Activated T-cell treated with anti-CD3 and anti-CD28 coated beads for 48 hours (primary cell): ENCODE measurements at regions not wholly inside any gene's neighbourhood (a gene's known extent, or its start where the extent isn't known, plus 50 kb on each side); places are given as distances from the start of the nearest gene placed in this dataset.

Experiments
- DNase-seq: peaks from one replicate; pipeline ENCODE4 v3.0.0-alpha.2; 2020; ENCODE audit warnings: low read depth

GRCh38 chr7:22676385-22676784 lies 50.6 kb upstream of the IL6 start:
- DNase-seq: no peak

- DNase-seq: no peak
These were observed 51.1 kb upstream of the IL6 start for GRCh38 chr7:22675917-22676343.

GRCh38 chr7:22675421-22675820 lies 51.6 kb upstream of the IL6 start:
- no peak for DNase-seq

- no peak for DNase-seq
These were observed 53.9 kb upstream of the IL6 start for GRCh38 chr7:22672846-22673680.

GRCh38 chr7:22671177-22671879 lies 55.7 kb upstream of the IL6 start:
- no peak for DNase-seq

- DNase-seq: no peak
These were observed 56.6 kb upstream of the IL6 start for GRCh38 chr7:22670422-22670815.

- DNase-seq: no peak
These were observed 57.1 kb upstream of the IL6 start for GRCh38 chr7:22669692-22670421.

- DNase-seq: no peak
These were observed 58.0 kb upstream of the IL6 start for GRCh38 chr7:22668971-22669401.

GRCh38 chr7:22667562-22668239 lies 59.3 kb upstream of the IL6 start:
- no peak for DNase-seq

- DNase-seq: no peak
These were observed 59.8 kb upstream of the IL6 start for GRCh38 chr7:22667187-22667561.

- DNase-seq: no peak
These were observed 60.3 kb upstream of the IL6 start for GRCh38 chr7:22666732-22667131.

- peak; percentile 22 for DNase-seq
These were observed 61.1 kb upstream of the IL6 start for GRCh38 chr7:22665923-22666322.

GRCh38 chr7:22664988-22665798 lies 61.8 kb upstream of the IL6 start:
- DNase-seq: no peak

- DNase-seq: no peak
These were observed 63.3 kb upstream of the IL6 start for GRCh38 chr7:22663721-22664120.

GRCh38 chr7:22663357-22663718 lies 63.7 kb upstream of the IL6 start:
- no peak for DNase-seq

GRCh38 chr7:22662556-22663356 lies 64.2 kb upstream of the IL6 start:
- no peak for DNase-seq

GRCh38 chr7:22662036-22662435 lies 65.0 kb upstream of the IL6 start:
- DNase-seq: no peak

- DNase-seq: no peak
These were observed 66.3 kb upstream of the IL6 start for GRCh38 chr7:22660732-22661131.

- DNase-seq: no peak
These were observed 66.7 kb upstream of the IL6 start for GRCh38 chr7:22660293-22660692.

- DNase-seq: no peak
These were observed 67.3 kb upstream of the IL6 start for GRCh38 chr7:22659741-22660140.

- DNase-seq: no peak
These were observed 69.0 kb upstream of the IL6 start for GRCh38 chr7:22658031-22658430.
